DMS53 treated with DMSO at 0.1 percent for 48 hours (cell line): ENCODE measurements at regions not wholly inside any gene's neighbourhood (a gene's known extent, or its start where the extent isn't known, plus 50 kb on each side); places are given as distances from the start of the nearest gene placed in this dataset.
"Not testable (repeated sequence)": the region's sequence is repeated elsewhere in the genome, so short reads cannot be mapped to it uniquely, and the experiment has no call there.

ENCODE experiments used
- DNase-seq: peaks from one replicate; lab custom pipeline; 2025; ENCODE audit not compliant: unreplicated experiment; lab: John Stamatoyannopoulos, UW

DNA sequence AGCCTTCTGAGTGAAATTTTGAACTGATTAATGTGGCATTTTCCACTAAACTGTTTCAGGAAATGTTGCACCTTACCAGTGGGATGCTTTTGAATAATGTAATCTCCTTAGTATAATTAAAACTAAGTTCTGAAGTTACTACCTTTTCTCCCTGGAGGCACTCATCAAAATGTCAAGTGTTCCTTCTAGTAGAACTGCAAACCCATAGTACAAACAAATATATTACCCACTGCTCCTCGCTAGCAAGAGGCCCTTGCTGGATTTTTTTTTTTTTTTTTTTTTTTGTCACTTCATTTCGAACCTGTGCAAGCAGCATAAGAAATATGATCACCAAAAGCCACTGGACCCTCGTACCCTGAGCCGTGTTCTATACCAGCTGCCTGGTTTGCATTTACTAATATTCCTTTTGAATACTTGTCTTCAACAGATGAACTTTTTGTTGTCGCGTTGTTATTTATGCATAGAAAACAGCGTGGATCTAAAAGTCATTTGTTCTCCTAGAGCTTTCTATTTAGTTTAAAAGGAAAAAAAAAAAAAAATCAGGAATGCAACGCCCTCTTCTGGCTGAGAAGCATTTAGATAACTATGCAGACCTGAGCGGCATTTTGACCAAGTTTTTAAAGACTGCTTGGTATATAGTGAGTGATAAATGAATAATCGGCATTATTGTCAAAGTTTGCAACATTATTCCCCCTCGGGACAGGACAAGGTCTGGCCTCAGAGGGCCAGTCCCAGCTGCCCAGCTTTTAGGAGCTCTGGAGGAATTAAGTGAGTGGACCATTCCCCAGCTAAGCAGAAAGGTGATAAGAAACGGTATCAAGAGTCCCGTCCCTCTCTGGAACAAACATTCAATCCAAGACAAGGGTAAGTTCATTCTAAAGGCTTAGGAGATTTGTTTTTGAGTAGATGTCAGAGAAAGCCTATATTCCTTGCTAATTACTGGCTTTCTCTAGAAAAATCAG, 162.5 kb upstream of the KIF2A start:
- peak; percentile 58 for DNase-seq

DNA sequence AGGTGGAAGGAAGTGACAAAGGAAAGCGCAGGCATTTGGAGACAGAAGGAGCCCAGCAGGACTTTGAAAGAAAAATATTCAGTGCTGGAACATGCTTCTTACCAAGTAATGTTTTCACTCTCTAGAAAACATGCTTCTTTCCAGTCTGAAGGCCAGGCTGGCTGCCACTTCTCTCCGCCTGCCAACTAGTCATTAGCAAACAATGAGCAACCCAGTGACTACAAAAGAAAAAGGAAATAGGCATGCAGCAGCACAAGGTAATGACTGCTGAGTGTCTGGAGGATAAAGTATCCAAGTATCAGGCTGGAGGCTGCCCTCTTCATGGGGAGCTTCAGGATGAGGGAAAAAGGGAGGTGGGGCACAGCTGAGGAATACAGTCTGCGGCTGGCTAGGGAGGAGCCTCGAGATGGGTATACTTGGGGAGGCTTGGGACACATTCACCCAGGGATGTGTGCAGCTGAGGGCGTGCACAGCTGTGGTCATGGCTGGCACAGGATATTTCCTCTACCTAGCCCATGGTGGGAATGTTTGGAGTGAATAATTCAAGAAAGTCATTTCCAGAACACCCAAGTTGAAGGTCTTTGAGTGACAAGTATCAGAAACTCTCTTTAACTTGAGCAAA, 161.5 kb upstream of the KIF2A start:
- DNase-seq: peak; percentile 47

DNA sequence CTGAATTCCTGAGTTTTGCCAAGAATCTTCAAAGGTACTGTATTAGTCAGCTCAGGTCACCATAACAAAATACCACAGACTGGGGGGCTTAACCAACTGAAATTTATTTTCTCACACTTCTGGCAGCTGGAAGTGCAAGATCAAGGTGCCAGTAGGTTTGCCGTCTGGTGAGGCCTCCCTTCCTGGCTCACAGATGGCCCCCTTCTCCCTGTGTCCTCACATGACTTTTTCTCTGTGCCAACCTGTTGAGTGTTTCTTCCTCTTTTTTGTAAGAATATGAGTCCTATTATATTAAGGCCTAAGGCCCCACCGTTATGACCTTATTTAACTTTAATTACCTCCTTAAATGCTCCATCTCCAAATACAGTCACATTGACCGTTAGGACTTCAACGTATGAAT, 156.1 kb upstream of the KIF2A start:
- DNase-seq: no peak

GRCh38 chr5:62152394-62153087, 153.5 kb upstream of the KIF2A start:
- peak; percentile 12 for DNase-seq

DNA sequence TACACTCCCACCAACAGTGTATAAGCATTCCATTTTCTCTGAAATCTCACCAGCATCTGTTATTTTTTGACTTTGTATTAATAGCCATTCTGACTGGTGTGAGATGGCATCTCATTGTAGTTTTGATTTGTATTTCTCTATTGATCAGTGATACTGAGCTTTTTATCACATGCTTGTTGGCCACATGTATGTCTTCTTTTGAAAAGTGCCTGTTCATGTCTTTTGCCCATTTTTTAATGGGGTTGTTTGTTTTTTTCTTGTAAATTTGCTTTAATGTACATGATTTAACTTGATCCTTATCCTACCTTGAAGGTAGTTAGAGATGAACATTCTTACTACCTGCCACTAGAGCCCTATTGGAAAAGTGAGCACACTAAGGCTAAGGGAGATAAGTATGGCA, 151.2 kb upstream of the KIF2A start:
- no peak for DNase-seq

GRCh38 chr5:62155988-62156387, 150.0 kb upstream of the KIF2A start:
- no peak for DNase-seq

DNA sequence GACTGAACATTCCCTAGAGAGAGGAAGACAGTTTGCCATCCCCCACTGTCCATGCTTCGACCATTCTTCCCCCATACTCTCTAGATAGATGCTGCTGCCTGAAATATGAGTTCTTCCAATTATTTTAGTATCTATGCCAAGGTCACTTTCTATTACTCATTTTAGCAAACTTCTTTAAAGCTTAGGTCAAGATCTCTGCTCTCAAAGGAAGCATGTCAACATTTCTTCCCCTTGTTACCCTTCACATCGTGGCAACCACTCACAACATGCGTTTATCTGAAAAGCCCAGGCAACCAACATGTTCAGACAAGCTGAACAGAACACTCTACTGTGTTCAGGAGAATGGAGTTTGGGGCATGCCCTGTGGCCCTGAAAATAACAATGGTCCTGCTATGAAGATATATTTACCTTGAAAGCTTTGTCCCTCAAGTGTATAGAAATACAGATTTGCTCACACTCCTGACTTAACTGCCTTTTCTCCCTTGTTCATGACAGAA, 138.4 kb upstream of the KIF2A start:
- DNase-seq: no peak

DNA sequence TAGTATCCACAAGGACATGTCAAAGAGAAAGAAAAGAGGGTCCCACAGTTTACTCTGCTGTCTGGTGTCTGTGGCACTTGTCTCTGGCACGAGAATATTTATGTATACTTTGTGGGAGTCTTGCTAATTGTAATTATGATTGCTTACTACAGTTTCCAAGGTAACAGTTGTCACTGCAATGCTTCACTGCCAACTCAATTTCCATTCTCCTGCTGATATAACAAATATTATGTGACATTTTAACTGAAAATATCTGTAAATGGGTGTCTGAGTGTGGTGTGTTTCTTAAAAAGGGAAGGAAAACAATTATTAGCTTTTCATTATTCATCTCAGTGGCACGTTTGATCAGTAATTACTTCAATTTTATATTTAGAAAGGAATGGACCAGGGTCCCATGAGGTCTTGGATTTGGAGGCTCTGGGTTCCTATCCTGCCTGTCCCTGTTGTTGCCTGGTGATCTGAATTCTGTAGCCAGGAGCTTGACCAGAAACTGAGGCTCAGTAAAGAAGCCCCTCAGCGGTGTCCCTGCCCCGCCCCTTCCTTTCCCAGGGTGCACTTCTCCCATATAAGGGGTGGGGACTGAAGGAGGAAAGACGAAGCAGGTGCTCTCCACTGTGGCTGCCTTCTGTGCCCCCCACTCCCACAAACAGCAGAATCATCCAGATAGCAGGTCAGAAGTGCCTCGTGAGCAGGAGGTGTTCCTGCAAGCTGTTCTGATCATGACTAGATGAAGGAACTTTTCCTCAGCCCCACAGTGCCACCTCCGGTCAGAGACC, 137.3 kb upstream of the KIF2A start:
- no peak for DNase-seq

GRCh38 chr5:62178258-62178657, 127.7 kb upstream of the KIF2A start:
- DNase-seq: no peak

- DNase-seq: no peak
These were observed 123.2 kb upstream of the KIF2A start for GRCh38 chr5:62182802-62183201.

GRCh38 chr5:62183727-62184126, 122.3 kb upstream of the KIF2A start:
- no peak for DNase-seq

DNA sequence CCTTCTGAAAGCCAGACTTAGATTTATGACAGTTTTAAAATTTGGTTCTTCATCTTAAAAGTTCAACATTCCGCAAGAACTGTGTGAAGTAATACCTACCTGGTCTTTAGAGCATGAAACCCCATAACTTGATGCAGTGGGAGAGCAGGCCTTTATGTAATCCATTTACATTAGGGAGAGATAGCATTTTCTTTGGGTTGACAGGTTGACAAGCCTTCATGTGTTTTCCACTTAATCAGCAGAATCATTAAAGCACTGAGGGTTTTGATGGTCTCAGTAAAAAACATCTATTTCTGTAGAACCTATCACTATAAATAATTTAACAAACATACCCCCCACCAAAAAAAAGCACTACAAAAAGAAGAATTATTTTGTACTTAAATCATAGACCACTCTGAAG, 121.6 kb upstream of the KIF2A start:
- no peak for DNase-seq

- no peak for DNase-seq
These were observed 115.8 kb upstream of the KIF2A start for GRCh38 chr5:62190173-62190572.

GRCh38 chr5:62190931-62191330, 115.1 kb upstream of the KIF2A start:
- no peak for DNase-seq

- no peak for DNase-seq
These were observed 113.0 kb upstream of the KIF2A start for GRCh38 chr5:62192958-62193357.

DNA sequence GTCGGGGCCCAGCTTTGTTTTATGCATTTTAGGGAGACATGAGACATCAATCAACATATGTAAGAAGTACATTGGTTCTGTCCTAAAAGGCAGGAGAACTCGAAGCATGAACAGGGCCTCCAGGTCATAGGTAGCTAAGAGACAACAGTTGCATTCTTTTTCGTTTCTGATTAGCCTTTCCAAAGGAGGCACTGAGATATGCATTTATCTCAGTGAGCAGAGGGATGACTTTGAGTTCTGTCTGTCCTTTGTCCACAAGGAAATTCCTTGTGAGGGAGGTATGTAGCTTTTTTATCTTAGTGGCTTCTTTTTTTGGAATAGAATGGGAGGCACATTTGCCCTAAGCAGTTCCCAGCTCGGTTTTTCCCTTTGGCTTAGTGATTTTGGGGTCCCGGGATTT, 109.5 kb upstream of the KIF2A start:
- DNase-seq: not testable (repeated sequence)

DNA sequence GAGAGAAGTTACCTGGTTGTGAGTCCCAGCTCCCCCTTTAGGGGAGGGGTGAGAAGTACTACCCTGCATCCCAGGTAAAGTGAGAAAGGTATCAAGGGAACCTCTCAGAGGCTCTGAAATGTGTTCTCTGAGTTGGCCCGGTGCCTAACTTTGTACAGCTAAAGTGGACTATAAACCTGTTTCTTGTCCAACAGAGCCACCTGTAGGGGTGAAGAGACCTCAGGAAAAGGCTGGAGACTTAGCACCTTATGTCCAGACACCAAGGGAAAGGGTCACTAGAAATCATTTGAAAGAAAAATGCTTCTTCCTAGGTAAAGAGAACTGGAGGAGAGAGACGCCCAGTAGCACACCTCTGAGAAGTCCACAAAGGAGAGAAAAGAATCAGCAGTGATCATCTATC, 108.3 kb upstream of the KIF2A start:
- DNase-seq: no peak

GRCh38 chr5:62198421-62198820, 107.6 kb upstream of the KIF2A start:
- no peak for DNase-seq

GRCh38 chr5:62199792-62200716, 106.0 kb upstream of the KIF2A start:
- DNase-seq: no peak
